ENCODE measurements at regions not wholly inside any gene's neighbourhood (a gene's known extent, or its start where the extent isn't known, plus 50 kb on each side); places are given as distances from the start of the nearest gene placed in this dataset.

DNA sequence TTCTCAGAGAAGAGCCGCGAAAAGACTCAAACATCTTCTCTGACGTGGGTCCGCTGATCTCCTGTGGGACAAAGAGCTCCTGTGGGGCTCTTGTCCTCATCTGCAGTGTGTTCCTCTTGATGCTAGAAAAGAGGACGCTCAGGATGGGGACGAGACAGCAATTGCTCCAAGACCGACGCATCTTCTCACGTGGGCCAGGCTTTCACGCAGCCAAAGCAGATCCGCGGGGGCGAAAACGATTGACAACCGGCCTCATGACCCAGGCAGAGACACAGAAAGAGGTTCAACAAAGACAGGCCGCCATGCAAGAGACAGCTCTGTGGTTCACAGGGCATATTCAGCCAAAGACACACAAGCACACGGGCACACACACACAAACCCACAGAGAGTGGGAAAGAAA lies 971.8 kb upstream of the DEFB115 start:
- TF ChIP-seq, protein P1, sequence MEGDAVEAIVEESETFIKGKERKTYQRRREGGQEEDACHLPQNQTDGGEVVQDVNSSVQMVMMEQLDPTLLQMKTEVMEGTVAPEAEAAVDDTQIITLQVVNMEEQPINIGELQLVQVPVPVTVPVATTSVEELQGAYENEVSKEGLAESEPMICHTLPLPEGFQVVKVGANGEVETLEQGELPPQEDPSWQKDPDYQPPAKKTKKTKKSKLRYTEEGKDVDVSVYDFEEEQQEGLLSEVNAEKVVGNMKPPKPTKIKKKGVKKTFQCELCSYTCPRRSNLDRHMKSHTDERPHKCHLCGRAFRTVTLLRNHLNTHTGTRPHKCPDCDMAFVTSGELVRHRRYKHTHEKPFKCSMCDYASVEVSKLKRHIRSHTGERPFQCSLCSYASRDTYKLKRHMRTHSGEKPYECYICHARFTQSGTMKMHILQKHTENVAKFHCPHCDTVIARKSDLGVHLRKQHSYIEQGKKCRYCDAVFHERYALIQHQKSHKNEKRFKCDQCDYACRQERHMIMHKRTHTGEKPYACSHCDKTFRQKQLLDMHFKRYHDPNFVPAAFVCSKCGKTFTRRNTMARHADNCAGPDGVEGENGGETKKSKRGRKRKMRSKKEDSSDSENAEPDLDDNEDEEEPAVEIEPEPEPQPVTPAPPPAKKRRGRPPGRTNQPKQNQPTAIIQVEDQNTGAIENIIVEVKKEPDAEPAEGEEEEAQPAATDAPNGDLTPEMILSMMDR (IDR thresholded peaks at IDR 0.05) = no peak
- no peak for TF ChIP-seq POLR2A (IDR thresholded peaks at IDR 0.05)
- TF ChIP-seq EP300 (IDR thresholded peaks at IDR 0.05) = no peak
